Upper lobe of left lung (tissue), 4 donors: ENCODE measurements at regions not wholly inside any gene's neighbourhood (a gene's known extent, or its start where the extent isn't known, plus 50 kb on each side); places are given as distances from the start of the nearest gene placed in this dataset.

ENCODE experiments used
- POLR2A ChIP-seq, 4 donors: fragments of 450-650 bp; IDR thresholded peaks; one replicate each; pipeline ENCODE4 v1.5.1; 2016 to 2017; ENCODE audit warnings: antibody characterized with exemption in 4 of 4, mild to moderate bottlenecking in 2 of 4
- POLR2AphosphoS5 ChIP-seq, 2 donors: sonication (generic); formaldehyde crosslinking; IDR thresholded peaks; one replicate each; pipeline ENCODE4 v1.5.1; 2017; ENCODE audit warnings: antibody characterized with exemption in 2 of 2
- TF ChIP-seq, protein P1 (sequence below), 6 experiments: fragments of 450-650 bp in 4 of 6; fragments of 200-600 bp in 2 of 6; sonication (generic) in 2 of 6; IDR thresholded peaks; one replicate each; pipeline ENCODE4 v1.5.1; 2016 to 2019; ENCODE audit warnings: antibody characterized with exemption in 6 of 6

DNA sequence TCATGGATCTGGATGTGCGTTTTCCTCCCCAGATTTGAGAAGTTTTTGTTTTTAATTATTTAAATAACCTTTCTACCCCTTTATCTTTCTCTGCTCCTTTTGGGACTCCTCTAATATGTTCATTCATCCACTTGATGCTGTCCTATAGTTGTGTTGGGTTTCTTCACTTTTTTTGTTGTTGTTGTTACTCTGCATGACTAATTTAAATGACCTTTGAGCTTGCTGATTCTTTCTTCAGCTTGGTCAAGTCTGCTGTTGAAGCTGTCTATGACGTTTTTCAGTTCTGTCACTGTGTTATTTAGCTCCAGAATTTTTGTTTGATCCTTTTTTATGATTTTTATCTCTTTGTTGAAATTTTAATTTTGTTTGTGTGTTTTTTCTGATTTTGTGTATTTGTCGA lies 463.6 kb upstream of the ALCAM start:
- TF ChIP-seq POLR2AphosphoS5 (IDR thresholded peaks at IDR 0.05) (no peak), POLR2A (IDR thresholded peaks at IDR 0.05) (no peak)
- TF ChIP-seq, protein P1, sequence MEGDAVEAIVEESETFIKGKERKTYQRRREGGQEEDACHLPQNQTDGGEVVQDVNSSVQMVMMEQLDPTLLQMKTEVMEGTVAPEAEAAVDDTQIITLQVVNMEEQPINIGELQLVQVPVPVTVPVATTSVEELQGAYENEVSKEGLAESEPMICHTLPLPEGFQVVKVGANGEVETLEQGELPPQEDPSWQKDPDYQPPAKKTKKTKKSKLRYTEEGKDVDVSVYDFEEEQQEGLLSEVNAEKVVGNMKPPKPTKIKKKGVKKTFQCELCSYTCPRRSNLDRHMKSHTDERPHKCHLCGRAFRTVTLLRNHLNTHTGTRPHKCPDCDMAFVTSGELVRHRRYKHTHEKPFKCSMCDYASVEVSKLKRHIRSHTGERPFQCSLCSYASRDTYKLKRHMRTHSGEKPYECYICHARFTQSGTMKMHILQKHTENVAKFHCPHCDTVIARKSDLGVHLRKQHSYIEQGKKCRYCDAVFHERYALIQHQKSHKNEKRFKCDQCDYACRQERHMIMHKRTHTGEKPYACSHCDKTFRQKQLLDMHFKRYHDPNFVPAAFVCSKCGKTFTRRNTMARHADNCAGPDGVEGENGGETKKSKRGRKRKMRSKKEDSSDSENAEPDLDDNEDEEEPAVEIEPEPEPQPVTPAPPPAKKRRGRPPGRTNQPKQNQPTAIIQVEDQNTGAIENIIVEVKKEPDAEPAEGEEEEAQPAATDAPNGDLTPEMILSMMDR (IDR thresholded peaks at IDR 0.05) = no peak
